SK-N-MC (cell line): ENCODE measurements at regions not wholly inside any gene's neighbourhood (a gene's known extent, or its start where the extent isn't known, plus 50 kb on each side); places are given as distances from the start of the nearest gene placed in this dataset.

Source experiments
- EZH2 ChIP-seq: fragments of 200-600 bp; sonication (generic); IDR thresholded peaks from one replicate; pipeline ENCODE4 v1.6.1; 2017; ENCODE audit warnings: antibody characterized with exemption
- FOXP2 ChIP-seq: optimal IDR thresholded peaks from 2 replicates; pipeline ENCODE3; 2011; ENCODE audit warnings: mild to moderate bottlenecking, moderate library complexity; ENCODE audit not compliant: insufficient read depth; ENCODE audit errors: extremely low read length, control extremely low read depth
- POLR2AphosphoS5 ChIP-seq: IDR thresholded peaks from 2 replicates; pipeline ENCODE4 v1.6.1; 2012; ENCODE audit warnings: mild to moderate bottlenecking, low read depth, low read length, borderline replicate concordance

DNA sequence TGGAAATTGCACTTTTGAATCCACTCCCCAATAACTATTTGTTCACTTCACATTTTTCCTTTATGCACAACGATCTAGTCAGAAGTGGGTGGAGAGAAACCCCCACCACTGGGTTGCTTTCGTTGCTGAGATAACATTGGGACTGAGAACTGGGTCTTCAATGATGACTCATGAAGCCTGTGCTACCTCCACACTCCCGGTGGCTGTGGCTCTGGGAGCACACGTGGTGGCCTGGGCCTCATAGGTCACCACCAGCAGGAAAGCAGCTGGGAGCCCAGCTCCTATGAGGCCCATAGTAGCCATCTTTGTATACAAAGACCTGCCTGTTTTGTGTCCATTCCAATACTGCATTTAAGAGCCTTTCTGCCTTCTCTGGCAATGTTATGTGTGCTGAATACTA, 178.0 kb upstream of the SASH1 start:
- TF ChIP-seq EZH2 (no peak), POLR2AphosphoS5 (no peak), FOXP2 (no peak)
